ENCODE measurements at regions not wholly inside any gene's neighbourhood (a gene's known extent, or its start where the extent isn't known, plus 50 kb on each side); places are given as distances from the start of the nearest gene placed in this dataset.

DNA sequence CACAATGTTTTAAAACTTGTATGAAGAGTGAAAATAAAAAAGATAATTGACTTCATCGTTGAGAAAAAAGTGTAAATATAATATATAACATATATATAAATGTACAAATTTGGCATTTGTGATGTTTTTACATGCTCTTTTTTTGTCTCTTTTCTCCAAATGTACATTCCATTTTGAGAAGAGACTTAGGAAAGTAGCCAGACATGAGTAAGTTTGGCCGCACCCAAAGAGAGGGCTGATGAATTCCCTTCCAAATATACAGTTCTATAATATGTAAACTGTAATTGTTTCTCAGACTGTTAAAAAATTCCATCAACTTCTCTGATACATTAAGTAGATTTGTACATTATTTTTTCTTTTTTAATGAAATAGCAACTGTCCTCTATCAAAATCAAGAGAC, 193.2 kb upstream of the MAP3K1 start:
- DNase-seq (ENCODE audit: low spot score): no peak

DNA sequence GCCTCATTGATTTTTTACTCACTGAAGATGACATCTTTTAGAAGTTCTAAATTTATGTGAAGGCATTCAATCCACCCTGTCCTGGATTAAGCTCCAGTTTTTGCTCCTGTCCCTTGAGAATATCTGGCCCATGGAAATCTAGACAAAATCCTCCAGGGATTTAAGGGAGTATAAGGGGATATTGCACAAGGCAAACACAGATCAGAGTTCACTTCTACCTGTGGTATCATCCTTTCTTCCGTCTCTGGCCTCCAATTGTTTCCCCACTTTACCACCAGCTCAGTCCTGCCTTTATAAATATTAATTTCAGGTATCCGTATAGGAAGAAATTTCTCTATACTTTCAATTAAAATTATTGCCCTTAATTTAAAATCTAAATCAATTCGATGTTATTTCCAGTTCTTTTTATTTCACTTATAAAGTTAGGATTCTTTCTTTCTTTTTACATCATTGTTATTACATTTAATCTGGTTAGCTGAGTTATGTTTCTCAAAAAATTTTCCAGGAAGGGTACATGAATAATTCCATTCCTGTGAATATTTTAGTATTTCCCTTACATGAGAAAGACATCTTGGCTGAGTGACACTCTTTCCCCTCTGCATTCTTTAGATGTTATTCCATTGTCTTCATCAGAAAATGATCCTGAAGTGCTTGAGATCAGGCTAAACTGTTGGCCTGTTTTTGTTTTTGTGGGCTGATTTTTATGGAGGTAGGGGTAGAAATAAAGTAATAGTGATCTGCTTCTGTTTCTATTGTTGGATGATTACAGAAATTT, 194.3 kb upstream of the MAP3K1 start:
- DNase-seq (ENCODE audit: low spot score): no peak

DNA sequence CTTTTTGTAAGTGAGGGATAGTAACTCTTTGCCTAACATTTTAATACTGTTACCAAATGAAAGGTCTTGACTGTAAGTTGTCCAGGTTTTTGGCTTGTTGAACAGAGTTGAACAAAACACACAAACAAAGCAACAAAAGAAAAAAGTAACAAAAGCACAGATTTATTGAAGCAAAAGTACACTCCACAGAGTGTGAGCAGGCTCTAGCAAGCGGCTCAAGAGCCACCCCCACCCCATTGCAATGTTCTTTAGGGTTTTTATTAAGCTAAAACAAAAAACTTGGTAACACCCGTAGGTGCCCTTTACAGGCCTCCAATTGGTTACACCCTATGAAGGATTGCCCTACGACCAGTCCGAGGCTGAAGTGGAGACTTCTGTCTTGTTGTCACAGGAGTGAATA, 197.4 kb upstream of the MAP3K1 start:
- no peak for DNase-seq (ENCODE audit: low spot score)

DNA sequence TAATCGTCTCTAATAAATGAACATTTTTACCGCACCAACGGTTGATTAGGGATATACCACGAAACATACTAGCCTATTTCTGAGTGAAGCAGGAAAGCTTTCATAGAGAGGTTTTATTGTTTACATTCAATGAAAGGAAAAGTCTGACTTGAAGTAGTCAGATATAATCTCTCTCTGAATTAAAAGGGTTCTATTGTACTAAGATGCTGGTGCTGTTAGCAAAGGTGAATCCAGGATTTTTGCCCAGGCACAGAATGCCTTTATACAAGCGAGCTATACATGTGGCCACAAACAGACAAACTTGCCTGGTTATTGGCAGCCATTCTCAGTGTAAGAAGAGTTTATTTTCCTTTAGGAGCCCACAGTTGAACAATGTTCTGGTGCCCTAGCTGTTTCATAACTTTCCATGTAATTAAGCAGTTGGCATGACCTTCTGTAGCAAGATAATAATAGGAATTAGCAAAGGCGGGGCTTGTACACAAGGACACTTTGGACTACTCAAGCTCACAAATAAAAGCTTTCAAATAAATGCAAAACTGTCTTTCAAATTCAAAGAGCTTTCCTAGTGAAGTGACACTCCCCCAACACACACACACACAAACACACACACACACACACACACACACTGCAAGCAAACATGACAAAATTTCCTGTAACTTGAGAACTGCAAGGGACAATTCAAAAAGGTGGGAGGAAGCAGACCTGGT, 198.7 kb upstream of the MAP3K1 start:
- DNase-seq (ENCODE audit: low spot score): no peak

DNA sequence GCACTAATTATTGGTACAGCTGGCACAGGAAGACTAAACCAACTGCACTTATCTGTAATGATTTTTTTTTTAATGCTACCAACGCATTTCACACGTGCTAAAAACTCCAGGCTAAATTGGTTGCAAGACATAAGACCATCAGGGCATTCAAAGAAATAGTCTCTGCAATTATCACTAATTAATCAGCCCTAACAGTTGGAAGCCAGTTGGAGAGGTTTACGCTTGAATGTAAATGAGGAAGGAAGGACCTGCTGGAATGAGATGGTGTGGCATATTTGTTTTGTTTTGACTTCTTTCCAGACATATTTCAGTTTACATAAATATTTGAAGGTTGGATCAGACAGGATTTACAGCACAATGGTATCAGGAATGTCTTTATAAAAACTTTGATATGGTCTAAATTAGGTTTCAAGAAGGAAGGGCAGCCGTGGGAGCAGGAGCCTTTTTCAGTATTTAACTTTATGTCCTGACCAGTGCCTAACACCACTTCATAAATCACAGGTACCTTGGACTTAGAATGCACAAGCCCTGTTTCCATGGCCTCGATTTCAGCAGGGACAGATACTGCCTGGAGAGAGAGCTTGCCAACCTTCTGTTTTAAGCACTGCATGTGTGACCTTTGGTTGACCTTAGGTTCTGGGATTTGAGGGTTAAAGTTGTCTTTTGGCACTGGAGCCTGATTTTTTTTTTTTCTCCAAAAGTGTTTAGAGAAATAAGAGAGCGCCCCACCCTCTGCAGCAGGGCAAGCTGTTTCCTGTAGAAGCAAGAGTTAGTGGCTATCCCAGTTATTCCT, 199.8 kb upstream of the MAP3K1 start:
- DNase-seq (ENCODE audit: low spot score): no peak

DNA sequence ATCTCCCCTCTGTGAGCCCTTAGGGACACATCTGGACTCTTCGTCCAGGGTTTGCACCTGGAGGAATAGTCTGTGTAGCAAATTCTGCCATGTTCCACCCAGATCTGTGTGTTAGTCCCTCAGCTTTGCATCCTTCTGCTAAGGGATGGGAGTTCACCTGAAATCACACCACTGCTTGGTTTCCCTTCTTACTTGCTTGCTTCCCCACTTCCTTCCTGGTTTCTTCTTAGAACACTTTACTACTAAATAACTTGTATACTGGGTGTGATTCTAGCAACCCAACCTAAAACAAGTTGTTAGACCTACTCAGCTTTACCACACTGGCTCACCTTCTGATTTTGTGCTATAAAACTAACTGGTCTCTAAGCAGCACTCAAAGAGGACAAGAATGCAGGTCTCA, 202.6 kb upstream of the MAP3K1 start:
- no peak for DNase-seq (ENCODE audit: low spot score)

DNA sequence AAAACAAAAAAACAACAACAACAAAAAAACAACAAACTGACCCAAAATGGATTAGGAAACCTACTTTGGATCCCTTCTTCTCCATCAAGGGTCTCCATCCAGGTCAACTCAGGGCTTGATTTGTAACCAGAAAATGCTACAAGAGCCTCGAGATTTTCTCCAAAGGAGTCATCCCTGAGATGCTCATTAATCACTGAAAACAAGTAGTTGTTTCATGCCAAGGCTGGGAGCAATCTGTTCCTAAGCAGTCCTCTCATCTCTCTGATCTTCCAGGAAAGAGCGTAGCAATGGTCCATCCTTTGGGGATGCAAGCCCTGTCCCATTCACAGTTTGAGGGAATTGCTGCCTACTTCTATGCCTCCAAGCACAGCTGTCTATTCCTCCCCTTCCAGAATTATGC, 203.0 kb upstream of the MAP3K1 start:
- DNase-seq (ENCODE audit: low spot score): no peak

DNA sequence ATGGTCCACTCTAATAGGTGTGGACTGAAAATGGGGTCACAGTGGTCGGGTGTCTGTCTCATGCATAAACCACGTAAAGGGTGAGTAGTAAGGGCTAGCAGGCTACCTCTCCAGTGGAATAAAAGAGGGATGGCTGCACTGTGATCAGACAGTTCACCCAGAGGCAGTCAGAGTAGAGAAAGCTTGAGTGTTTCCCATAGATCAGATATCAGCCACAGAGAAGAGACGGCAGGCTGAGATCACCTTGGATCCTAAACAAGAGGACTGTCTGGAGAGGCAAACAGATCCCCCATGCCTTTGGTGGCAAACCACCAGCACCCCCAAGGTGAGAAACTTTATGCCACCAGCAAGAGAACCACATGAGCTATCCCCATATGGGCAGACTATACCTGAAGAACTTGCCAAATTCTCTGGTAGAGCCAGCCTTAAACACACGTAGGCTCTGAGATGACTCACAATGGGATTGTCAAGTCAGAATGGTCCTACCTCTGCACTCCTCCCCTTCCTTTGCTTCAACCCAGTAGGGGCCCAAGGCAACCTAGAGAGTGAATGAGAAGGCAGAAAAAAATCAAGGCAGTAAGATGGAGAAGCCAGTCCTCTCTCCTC, 205.2 kb upstream of the MAP3K1 start:
- no peak for DNase-seq (ENCODE audit: low spot score)

DNA sequence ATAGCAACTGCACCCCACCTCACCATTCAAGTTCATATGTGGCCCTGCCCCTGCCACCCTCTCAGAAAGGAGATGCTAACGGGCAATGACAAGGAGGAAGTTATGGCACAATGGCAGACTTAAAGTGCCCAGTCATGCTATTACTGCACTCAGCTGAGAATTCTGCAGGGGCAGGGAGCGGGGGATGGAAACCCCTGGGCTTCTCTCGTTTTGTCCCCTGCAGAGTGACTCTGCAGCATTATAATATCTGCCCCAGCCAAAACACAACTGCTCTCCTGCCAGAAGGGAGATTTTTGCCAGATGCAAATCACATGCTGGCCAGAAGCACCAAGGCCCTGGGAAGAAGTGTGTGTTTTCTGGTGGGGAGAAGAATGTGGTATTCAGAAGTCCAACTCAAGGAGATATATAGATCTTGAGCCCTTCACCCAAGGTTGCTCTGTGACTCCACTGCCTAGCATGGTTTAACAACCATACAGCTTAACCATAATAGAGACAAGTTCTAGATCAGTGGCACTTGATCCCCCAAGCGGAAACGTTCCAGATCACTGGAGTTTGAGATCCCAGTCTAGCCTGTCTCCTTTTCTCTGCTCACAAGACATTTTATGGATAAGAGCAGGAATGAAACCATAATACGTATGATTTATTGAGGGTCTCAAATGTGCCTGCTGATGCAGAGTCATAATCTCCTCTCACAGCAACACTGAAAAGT, 207.0 kb upstream of the MAP3K1 start:
- peak; percentile 7 for DNase-seq (ENCODE audit: low spot score)

DNA sequence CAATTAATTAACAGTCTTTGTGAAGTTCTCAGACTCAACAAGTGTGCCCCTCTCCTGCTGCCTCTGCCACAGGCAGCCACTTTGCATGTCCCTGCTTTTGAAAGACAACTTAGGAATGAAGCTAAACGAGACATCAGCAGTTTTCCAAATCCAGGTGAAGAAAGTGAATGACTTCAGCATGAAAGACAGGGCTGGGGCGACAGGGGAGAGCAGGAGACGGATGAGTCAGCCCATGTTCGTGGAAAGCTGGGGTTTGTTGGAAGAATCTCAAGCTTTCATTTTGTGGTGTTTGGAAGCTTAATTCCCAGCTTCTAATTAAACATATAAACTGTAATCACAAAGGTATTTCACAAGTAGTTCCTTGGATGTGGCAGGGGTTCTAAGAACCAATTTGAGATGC, 207.8 kb upstream of the MAP3K1 start:
- no peak for DNase-seq (ENCODE audit: low spot score)

DNA sequence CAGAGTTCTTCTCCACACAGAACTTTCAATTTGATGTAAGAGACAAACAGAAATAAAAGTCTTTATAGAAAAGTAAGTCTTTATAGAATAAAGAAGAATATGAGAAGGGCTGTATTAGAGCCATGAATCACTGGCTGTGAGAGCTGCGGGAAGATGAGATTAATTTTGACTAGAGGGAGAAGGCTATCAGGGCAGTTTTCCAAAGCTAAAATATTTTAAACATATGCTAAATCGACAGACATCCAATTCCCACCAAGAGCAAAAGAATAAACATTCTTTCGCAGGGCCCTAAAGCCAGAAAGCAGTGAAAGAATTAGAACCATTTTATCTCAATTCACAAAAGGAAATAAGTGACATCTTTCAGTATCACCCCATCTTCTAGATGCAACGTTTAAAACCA, 208.3 kb upstream of the MAP3K1 start:
- DNase-seq (ENCODE audit: low spot score): no peak

DNA sequence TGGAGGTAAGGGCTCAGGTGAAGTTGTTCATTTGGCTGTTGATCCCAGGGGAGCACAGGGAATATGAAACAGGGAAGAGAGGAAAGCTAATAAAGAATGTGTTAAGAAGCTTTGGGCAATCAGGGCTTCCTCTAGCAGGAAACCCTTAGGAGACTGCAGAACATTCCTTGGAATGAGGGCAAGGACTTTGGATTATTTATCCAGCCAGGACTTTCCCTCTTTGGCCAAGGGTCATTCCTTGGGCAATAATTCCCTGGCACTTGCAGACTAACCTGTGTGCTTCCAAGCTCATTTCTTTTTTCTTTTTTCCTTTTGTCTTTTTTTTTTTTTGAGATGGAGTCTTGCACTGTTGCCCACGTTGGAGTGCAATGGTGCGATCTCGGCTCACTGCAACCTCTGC, 209.2 kb upstream of the MAP3K1 start:
- DNase-seq (ENCODE audit: low spot score): no peak

DNA sequence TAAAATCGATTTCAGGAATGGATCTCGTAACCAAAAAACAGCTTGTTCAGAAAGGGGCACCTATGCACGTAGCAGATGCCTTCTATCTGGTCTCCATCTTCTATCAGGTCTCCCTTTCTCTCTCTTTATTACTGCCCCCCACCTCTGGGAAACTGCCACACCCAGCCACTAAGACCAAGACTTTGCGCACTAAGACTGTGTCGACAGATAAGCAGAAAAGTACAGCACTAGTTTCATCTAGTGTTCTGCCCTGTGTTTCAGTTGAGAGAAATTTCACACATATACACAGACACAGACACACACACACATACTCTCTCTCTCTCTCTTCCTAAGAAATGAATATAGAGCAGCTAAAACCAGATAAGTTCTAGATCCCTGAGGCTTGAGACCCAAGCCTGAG, 210.1 kb upstream of the MAP3K1 start:
- DNase-seq (ENCODE audit: low spot score): no peak

DNA sequence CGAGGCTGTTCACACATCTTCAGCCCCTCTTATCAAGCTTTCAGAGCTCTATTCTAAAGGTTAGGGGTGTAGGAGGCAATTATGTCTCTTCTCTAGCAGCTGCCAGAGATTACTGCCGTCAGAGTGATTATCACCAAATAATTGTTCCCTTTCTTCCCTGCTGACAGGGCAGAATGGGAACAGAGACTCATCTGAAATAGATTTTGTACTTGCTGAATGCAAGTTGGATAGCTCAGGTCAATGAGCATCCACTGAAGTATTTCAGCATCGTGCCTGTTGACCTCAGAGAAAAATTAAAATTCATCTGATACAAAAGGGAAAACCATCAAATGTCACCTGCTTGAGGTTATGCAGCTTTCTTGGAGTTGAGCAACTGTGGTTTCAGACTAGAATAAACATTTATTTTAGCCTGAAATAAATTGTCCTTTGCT, 213.7 kb upstream of the MAP3K1 start:
- no peak for DNase-seq (ENCODE audit: low spot score)

DNA sequence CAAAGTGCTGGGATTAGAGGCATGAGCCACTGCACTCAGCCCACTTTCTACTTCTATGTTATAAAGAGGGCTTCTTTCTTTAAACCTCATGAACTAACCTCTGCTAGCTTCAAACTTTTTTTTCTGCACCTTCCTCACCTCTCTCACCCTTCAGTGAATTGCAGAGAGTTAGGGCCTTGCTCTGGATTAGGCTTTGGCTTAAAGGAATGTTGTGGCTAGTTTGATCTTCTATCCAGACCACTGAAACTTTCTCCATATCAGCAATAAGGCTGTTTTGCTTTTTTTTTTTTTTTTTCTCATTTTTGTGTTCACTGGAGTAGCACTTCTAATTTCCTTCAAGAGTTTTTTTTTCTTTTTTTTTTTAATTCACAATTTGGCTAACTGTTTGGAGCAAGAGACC, 216.4 kb upstream of the MAP3K1 start:
- no peak for DNase-seq (ENCODE audit: low spot score)

DNA sequence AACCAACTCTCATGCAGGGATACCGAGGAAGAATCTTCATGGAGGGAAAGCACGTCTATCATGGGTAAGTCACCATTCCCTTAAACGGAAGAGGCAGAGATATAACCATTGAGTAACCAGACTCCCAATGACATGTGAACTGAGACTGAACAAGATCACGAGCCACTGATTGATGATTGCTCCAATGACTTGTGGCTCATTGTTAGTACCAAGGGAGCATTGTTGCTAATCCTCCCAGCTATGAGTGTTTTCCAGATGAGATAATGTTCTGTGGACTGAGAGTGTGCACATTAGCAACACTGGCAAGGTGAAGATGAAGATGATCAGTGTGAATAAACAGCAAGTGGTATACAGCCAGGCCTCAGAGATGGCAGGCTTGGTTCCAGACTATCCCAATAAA, 219.2 kb upstream of the MAP3K1 start:
- no peak for DNase-seq (ENCODE audit: low spot score)

DNA sequence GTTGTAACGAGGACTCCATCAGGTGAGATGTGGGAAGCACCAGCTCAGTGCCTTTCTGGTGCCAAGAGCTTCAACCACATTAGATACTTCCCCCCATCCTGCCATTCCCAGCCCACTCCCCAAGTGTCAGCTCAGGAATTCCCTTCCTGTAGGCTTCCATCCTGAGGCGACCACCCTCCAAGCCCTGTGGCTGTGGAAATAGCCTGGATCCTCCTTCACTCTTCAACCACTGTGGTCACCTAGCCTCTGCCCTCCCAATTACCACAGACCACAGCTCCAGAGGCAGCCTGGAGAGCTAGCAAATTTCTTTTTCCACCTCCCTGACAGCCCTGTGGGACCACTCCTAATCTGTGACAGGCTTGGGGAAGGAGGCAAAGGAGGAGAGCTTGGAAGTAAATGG, 219.8 kb upstream of the MAP3K1 start:
- no peak for DNase-seq (ENCODE audit: low spot score)

DNA sequence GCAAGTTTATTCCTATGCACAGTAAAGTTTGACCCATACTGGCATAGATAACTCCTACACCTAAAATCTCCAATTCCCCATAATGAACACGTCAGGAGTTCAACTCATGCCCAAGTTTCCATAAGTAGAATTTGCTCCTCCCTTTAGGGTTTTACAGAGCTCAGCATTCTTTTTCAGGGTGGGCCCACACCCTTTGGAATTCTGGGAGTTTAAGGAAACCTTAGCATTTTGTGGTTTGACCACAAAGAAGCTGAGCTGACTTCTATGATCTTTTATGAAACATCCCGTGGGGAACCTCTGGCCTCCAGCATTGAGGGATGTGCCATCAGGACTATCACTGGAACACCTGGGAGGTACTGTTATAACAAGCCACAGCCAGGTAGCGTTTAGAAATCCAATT, 220.6 kb upstream of the MAP3K1 start:
- no peak for DNase-seq (ENCODE audit: low spot score)

DNA sequence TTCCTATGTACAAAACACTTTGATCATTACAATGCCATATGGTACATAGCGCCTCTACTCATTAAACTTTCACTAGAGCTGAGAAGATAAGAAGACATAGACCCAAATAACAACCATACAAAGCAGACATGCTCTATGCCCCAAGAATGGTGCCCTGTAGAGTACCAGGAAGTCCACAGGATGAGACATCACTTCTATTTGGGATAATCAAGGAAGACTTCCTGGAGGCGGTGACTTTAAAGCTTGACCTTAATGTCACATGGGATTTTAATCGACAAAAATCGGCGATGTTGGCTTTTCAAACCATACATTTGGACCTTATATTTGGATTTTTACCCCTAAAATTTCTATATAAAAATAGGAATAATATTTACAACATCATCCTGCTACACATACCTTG, 224.3 kb upstream of the MAP3K1 start:
- no peak for DNase-seq (ENCODE audit: low spot score)

DNA sequence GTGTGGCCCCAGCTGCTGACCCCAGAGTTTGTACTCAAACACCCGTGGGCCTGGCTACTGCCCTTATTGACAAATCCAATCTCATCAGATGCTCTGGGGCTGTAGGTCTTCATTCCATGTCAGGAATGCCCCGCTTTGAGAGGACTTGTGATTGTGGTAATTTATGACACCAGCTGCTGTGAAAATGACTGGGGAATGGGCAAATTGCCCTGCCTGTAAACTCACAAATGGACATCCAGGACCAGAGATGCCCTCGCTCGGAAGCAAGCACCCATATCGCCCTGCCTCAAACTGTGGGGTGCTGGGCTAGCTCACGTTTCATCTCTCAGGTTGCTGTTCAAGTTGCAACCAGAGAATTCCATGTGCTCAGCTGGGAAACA, 225.9 kb upstream of the MAP3K1 start:
- no peak for DNase-seq (ENCODE audit: low spot score)

DNA sequence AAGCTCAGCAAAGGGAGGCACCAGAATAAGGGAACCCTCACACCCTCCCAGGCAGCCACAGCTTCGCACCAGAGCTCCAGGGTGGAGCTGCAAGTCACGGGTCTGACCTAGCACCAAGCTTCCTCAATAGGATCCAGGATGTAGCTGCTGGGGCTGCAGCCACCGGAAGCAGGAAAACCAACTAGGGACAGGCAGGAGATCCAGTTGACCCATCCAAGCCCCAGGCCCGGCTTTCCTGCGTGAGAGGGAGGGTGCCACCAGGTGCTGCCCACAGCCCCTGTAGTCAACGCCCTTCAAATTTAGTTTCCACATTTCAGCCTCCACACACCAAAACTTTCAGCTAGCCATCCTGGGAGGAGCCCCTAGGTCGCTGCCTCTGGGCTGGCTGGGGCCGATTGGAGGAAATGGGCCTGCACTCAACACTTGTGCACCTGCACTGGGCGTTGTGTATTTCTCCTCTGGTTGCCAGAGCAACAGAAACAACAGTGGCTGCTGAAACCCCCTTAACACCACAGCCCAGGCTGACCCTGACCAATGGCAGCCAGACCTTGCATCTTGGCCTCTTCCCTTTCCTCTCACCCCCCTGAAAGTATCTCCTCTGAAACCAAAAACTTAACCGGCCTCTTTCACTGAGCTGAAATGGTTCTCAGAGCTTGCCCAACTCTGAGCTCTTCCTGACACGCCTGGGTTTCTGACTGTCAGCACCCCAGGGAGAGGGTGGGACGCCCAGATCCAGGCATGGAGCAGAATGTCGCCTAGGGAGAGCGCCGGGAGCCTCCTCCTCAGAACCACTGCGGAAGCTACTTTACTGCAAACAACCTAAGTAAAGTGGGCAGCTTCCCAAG, 226.5 kb upstream of the MAP3K1 start:
- DNase-seq (ENCODE audit: low spot score): peak; percentile 67

All from germinal center (tissue), 1 donor.